Heart left ventricle (tissue), 16 donors: ENCODE measurements at regions not wholly inside any gene's neighbourhood (a gene's known extent, or its start where the extent isn't known, plus 50 kb on each side); places are given as distances from the start of the nearest gene placed in this dataset.
A peak's percentile ranks its signal among the peaks of the same experiment; 100 is the strongest.

Experiments used
- ATAC-seq, 4 donors: fragments of 200-7000 bp; cut with Tn5 transposase; one replicate each; pipeline ENCODE4 v1.9.1; 2020 to 2022; ENCODE audit warnings: moderate library complexity in 4 of 4, mild to moderate bottlenecking in 3 of 4, moderate number of reproducible peaks in 1 of 4
- DNase-seq, 5 donors: peaks; one replicate each; pipeline ENCODE4 v3.0.0-alpha.2; 2020
- H3K27ac ChIP-seq, 12 donors: fragments of 200-600 bp; sonication (generic) in 4 of 12; one replicate each; pipeline versions ENCODE4 v1.5.0 to v1.8.0; 2016 to 2022; ENCODE audit warnings: mild to moderate bottlenecking in 2 of 12
- H3K27me3 ChIP-seq, 9 donors: fragments of 200-600 bp; sonication (generic) in 2 of 9; one replicate each; pipeline versions ENCODE4 v1.5.1 to v1.8.0; 2016 to 2022; ENCODE audit warnings: mild to moderate bottlenecking in 3 of 9
- H3K36me3 ChIP-seq, 9 donors: fragments of 200-600 bp; sonication (generic) in 2 of 9; one replicate each; pipeline versions ENCODE4 v1.5.0 to v1.8.0; 2018 to 2022; ENCODE audit warnings: mild to moderate bottlenecking in 2 of 9
- H3K4me1 ChIP-seq, 12 donors: fragments of 200-600 bp; sonication (generic) in 4 of 12; one replicate each; pipeline versions ENCODE4 v1.5.0 to v1.8.0; 2016 to 2022; ENCODE audit warnings: mild to moderate bottlenecking in 3 of 12
- H3K4me3 ChIP-seq, 12 donors: fragments of 200-600 bp; sonication (generic) in 4 of 12; one replicate each; pipeline versions ENCODE4 v1.5.0 to v1.8.0; 2017 to 2022; ENCODE audit warnings: mild to moderate bottlenecking in 9 of 12, moderate library complexity in 4 of 12
- H3K9me3 ChIP-seq, 12 donors: fragments of 200-600 bp; sonication (generic) in 4 of 12; one replicate each; pipeline versions ENCODE4 v1.5.0 to v1.8.0; 2016 to 2022; ENCODE audit warnings: mild to moderate bottlenecking in 1 of 12
- CTCF ChIP-seq, 12 donors: fragments of 200-600 bp; sonication (generic) in 4 of 12; IDR thresholded peaks; one replicate each; pipeline versions ENCODE4 v1.5.0 to v1.8.0; 2018 to 2022; ENCODE audit warnings: antibody characterized with exemption in 12 of 12, mild to moderate bottlenecking in 5 of 12
- POLR2A ChIP-seq, 2 donors: fragments of 450-650 bp; IDR thresholded peaks; one replicate each; pipeline ENCODE4 v1.6.1; 2017; ENCODE audit warnings: antibody characterized with exemption in 2 of 2, mild to moderate bottlenecking in 2 of 2, moderate library complexity in 2 of 2
- WGBS, 4 donors: extraction: QIAGEN DNeasy Blood & Tissue Kit in 2 of 4; methylation state at CpG; one replicate each; pipeline versions ENCODE4 v1.1.5 to v1.1.7; 2013 to 2018; 5-methylcytosine and 5-hydroxymethylcytosine counted together
- intact Hi-C, 10 donors: fragments of 100-400 bp; cut with DNase I; formaldehyde crosslinking; loops; one replicate each; pipeline versions ENCODE4 v1.11.1 to v1.14.2; 2022
- donor health status: ischemic (EF 13 %, LVEDD 7.1; RV severe dilation, severe dysfunction).
- donor health status: healthy with polysubstance abuse.
- donor health status: DM: no; HTN: yes; CAD: no.
- donor health status: DM: no; HTN: no; CAD: no.
- donor health status: ischemic (EF 25% LVEDD 6.9; RV normal size, moderate dysfunction).
- donor health status: ischemic (EF 25% LVEDD 5.7; RV mildly dilated, moderate dysfunction).
- donor health status: healthy.
- donor health status: DM: yes; HTN: yes; CAD: no.
- donor health status: ischemic (EF 35%, LVEDD 5.7; RV mildly dilated, moderate dysfunction).
- donor health status: nonischemic (EF 11% LVEDD 7.7; RV severe dilation, severe dysfunction).
- donor health status: DM: yes; HTN: yes; CAD: no.
- donor health status: PGD.
- donor health status: ischemic (EF 29% LVEDD 5.4; RV normal size, mild dysfunction).
- donor health status: nonischemic (EF 23%, LVEDD 6.1; RV moderate dilation, normal function).

- TF ChIP-seq CTCF (IDR thresholded peaks at IDR 0.05) (no peak), POLR2A (IDR thresholded peaks at IDR 0.05) (no peak)
These were observed 294.4 kb downstream of the HINT1 start for GRCh38 chr5:130870691-130871090.

GRCh38 chr5:130868186-130868840 lies 296.7 kb downstream of the HINT1 start:
- H3K4me3 ChIP-seq = no peak overlapping the region
- TF ChIP-seq POLR2A (IDR thresholded peaks at IDR 0.05) (no peak), CTCF (IDR thresholded peaks at IDR 0.05) (no peak)
- H3K36me3 ChIP-seq = no peaks in the 10 kb centered on the region
- WGBS, 4 donors = 42 to 58% (median 50%) methylated on average over 1 of the region's 1 CpG
- no peaks in the 10 kb centered on the region for H3K27me3 ChIP-seq
- intact Hi-C loops = loop anchor here in 1 of 10 donors (10.0 kb wide), 1 partner anchor 236 kb away; no protein-coding TSS in a partner anchor
- H3K4me1 ChIP-seq = peaks cover 0 to 13% (median 0%) of the 10 kb centered on the region in 12 donors
- peak overlapping the region in 1 of 12 donors; percentile 1 for H3K27ac ChIP-seq
- H3K9me3 ChIP-seq = peaks cover 0 to 6% (median 0%) of the 10 kb centered on the region in 12 donors
- ATAC-seq (no peak), DNase-seq (no peak)

More at GRCh38 chr5:130870691-130871090, 294.4 kb downstream of the HINT1 start:
- WGBS, 4 donors = 92 to 95% (median 93%) methylated on average over 2 of the region's 2 CpGs
- peak overlapping the region in 1 of 12 donors; percentile 24 for H3K27ac ChIP-seq
- H3K36me3 ChIP-seq = no peaks in the 10 kb centered on the region
- DNase-seq (no peak), ATAC-seq (peak in 1 of 4 donors; percentile 71)
- peaks cover 0 to 13% (median 0%) of the 10 kb centered on the region in 12 donors for H3K4me1 ChIP-seq
- H3K27me3 ChIP-seq = no peaks in the 10 kb centered on the region
- H3K9me3 ChIP-seq = no peaks in the 10 kb centered on the region
- no peak overlapping the region for H3K4me3 ChIP-seq
- intact Hi-C loops = loop anchor here in 2 of 10 donors (10.0 kb wide), 1 partner anchor 234 kb away; no protein-coding TSS in a partner anchor

GRCh38 chr5:130845049-130845765 lies 319.8 kb downstream of the HINT1 start:
- TF ChIP-seq CTCF (IDR thresholded peaks at IDR 0.05) = no peak
- TF ChIP-seq POLR2A (IDR thresholded peaks at IDR 0.05) = no peak
- intact Hi-C loops = no loop called here
- H3K27me3 ChIP-seq = no peaks in the 10 kb centered on the region
- DNase-seq = no peak
- H3K4me1 ChIP-seq = no peaks in the 10 kb centered on the region
- H3K36me3 ChIP-seq = no peaks in the 10 kb centered on the region
- WGBS, 4 donors = 48 to 98% (median 97%) methylated on average over 1 of the region's 1 CpG
- ATAC-seq = no peak
- no peak overlapping the region for H3K4me3 ChIP-seq
- no peak overlapping the region for H3K27ac ChIP-seq
- H3K9me3 ChIP-seq = peaks cover 0 to 6% (median 0%) of the 10 kb centered on the region in 12 donors
